H9 (cell line): ENCODE measurements at regions not wholly inside any gene's neighbourhood (a gene's known extent, or its start where the extent isn't known, plus 50 kb on each side); places are given as distances from the start of the nearest gene placed in this dataset.

Experiments
- DNase-seq: peaks from one replicate; pipeline ENCODE4 v3.0.0-alpha.2; 2017
- H2AFZ ChIP-seq: one replicate; pipeline ENCODE4 v1.6.1; 2013; ENCODE audit warnings: mild to moderate bottlenecking, low read length, control low read depth, moderate library complexity
- H2AK5ac ChIP-seq: 2 replicates; pipeline ENCODE4 v1.6.1; 2013; ENCODE audit warnings: low read length, control low read depth, mixed read lengths; ENCODE audit not compliant: insufficient read length
- H2BK120ac ChIP-seq: one replicate; pipeline ENCODE4 v1.6.1; 2013; ENCODE audit warnings: low read depth, mild to moderate bottlenecking, low read length, control low read depth, inconsistent platforms; ENCODE audit not compliant: poor library complexity, severe bottlenecking
- H2BK12ac ChIP-seq: 2 replicates; pipeline ENCODE4 v1.6.1; 2013; ENCODE audit warnings: low read length, control low read depth, mixed read lengths, low read depth; ENCODE audit not compliant: insufficient read length
- H2BK15ac ChIP-seq: 2 replicates; pipeline ENCODE4 v1.6.1; 2013; ENCODE audit warnings: low read depth, low read length, control low read depth
- H2BK20ac ChIP-seq: one replicate; pipeline ENCODE4 v1.6.1; 2013; ENCODE audit warnings: low read depth, mild to moderate bottlenecking, low read length, control low read depth, inconsistent platforms; ENCODE audit not compliant: poor library complexity, severe bottlenecking
- H2BK5ac ChIP-seq: 2 replicates; pipeline ENCODE4 v1.6.1; 2013; ENCODE audit warnings: low read length, control low read depth, mixed read lengths; ENCODE audit not compliant: insufficient read length
- H3K14ac ChIP-seq: 2 replicates; pipeline ENCODE4 v1.6.1; 2013; ENCODE audit warnings: low read length, control low read depth; ENCODE audit not compliant: insufficient read depth
- H3K18ac ChIP-seq: 2 replicates; pipeline ENCODE4 v1.6.1; 2013; ENCODE audit warnings: low read depth, mild to moderate bottlenecking, mixed read lengths, low read length, control low read depth; ENCODE audit not compliant: insufficient read length
- H3K23ac ChIP-seq: 2 replicates; pipeline ENCODE4 v1.6.1; 2013; ENCODE audit warnings: low read length, control low read depth, mixed read lengths, low read depth; ENCODE audit not compliant: insufficient read length
- H3K23me2 ChIP-seq: 2 replicates; pipeline ENCODE4 v1.6.1; 2013; ENCODE audit warnings: low read depth, mild to moderate bottlenecking, mixed read lengths, low read length, control low read depth; ENCODE audit not compliant: insufficient read length, poor library complexity, severe bottlenecking
- H3K27ac ChIP-seq: 2 replicates; pipeline ENCODE4 v1.5.1; 2013; ENCODE audit warnings: low read length, control low read depth, mixed read lengths, low read depth; ENCODE audit not compliant: insufficient read length
- H3K27me3 ChIP-seq: 2 replicates; pipeline ENCODE4 v1.6.1; 2013; ENCODE audit warnings: low read length, control low read depth, inconsistent platforms; ENCODE audit not compliant: insufficient read depth
- H3K4ac ChIP-seq: 2 replicates; pipeline ENCODE4 v1.6.1; 2013; ENCODE audit warnings: low read depth, mild to moderate bottlenecking, control low read depth, inconsistent platforms, low read length, moderate library complexity
- H3K4me1 ChIP-seq: 2 replicates; pipeline ENCODE4 v1.6.1; 2013; ENCODE audit warnings: low read length, control low read depth, inconsistent platforms; ENCODE audit not compliant: insufficient read depth
- H3K4me2 ChIP-seq: 2 replicates; pipeline ENCODE4 v1.6.1; 2013; ENCODE audit warnings: low read length, control low read depth, mixed read lengths; ENCODE audit not compliant: insufficient read length, insufficient read depth
- H3K56ac ChIP-seq: 2 replicates; pipeline ENCODE4 v1.6.1; 2013; ENCODE audit warnings: low read depth, mild to moderate bottlenecking, mixed read lengths, low read length, control low read depth; ENCODE audit not compliant: insufficient read length
- H3K79me1 ChIP-seq: 2 replicates; pipeline ENCODE4 v1.6.1; 2013; ENCODE audit warnings: low read depth, mild to moderate bottlenecking, moderate library complexity, low read length, control low read depth, inconsistent platforms; ENCODE audit not compliant: insufficient read depth, poor library complexity, severe bottlenecking
- H3K79me2 ChIP-seq: 2 replicates; pipeline ENCODE4 v1.6.1; 2013; ENCODE audit warnings: low read length, control low read depth, inconsistent platforms; ENCODE audit not compliant: insufficient read depth
- H3K9ac ChIP-seq: 2 replicates; pipeline ENCODE4 v1.6.1; 2013; ENCODE audit warnings: low read length, control low read depth, mixed read lengths; ENCODE audit not compliant: insufficient read length; ENCODE audit errors: extremely low read depth
- H3K9me3 ChIP-seq: one replicate; pipeline ENCODE4 v1.6.1; 2013; ENCODE audit warnings: low read depth, low read length, inconsistent platforms; ENCODE audit not compliant: control insufficient read depth
- H3T11ph ChIP-seq: one replicate; pipeline ENCODE4 v1.6.1; 2013; ENCODE audit warnings: mild to moderate bottlenecking, low read length, control low read depth, inconsistent platforms
- H4K20me1 ChIP-seq: one replicate; pipeline ENCODE4 v1.6.1; 2013; ENCODE audit not compliant: control insufficient read depth, insufficient read length, insufficient read depth
- H4K5ac ChIP-seq: 2 replicates; pipeline ENCODE4 v1.6.1; 2013; ENCODE audit warnings: low read depth, mild to moderate bottlenecking, mixed read lengths, low read length, control low read depth; ENCODE audit not compliant: insufficient read length
- H4K8ac ChIP-seq: replicated peaks from 2 replicates; pipeline ENCODE4 v1.6.1; 2013; ENCODE audit warnings: low read length, control low read depth, mixed read lengths, low read depth; ENCODE audit not compliant: insufficient read length
- H4K91ac ChIP-seq: 2 replicates; pipeline ENCODE4 v1.6.1; 2013; ENCODE audit warnings: low read depth, mild to moderate bottlenecking, moderate library complexity, mixed read lengths, low read length, control low read depth; ENCODE audit not compliant: insufficient read length
- H3K27ac Mint-ChIP-seq, 3 experiments: 2 replicates in 2 of 3; 3 replicates in 1 of 3; pipeline ENCODE4 v1.8.0; 2020 to 2021; ENCODE audit warnings: mixed read lengths in 3 of 3, mild to moderate bottlenecking in 1 of 3, moderate library complexity in 1 of 3
- H3K27me3 Mint-ChIP-seq: 2 replicates; pipeline ENCODE4 v1.8.0; 2021; ENCODE audit warnings: low read depth, mild to moderate bottlenecking, moderate library complexity, mixed read lengths
- H3K36me3 Mint-ChIP-seq, 3 experiments: 2 replicates in 2 of 3; 3 replicates in 1 of 3; pipeline ENCODE4 v1.8.0; 2020 to 2021; ENCODE audit warnings: low read depth in 3 of 3, mixed read lengths in 3 of 3; ENCODE audit not compliant: insufficient read depth in 1 of 3
- H3K4me1 Mint-ChIP-seq, 2 experiments: 2 replicates each; pipeline ENCODE4 v1.8.0; 2020; ENCODE audit warnings: mixed read lengths in 2 of 2
- H3K4me3 Mint-ChIP-seq, 2 experiments: 2 replicates in 1 of 2; 3 replicates in 1 of 2; pipeline ENCODE4 v1.8.0; 2020 to 2021; ENCODE audit warnings: mild to moderate bottlenecking in 2 of 2, mixed read lengths in 2 of 2, moderate library complexity in 1 of 2
- H3K9me3 Mint-ChIP-seq, 2 experiments: 2 replicates in 1 of 2; 3 replicates in 1 of 2; pipeline ENCODE4 v1.8.0; 2020; ENCODE audit warnings: mild to moderate bottlenecking in 2 of 2, mixed read lengths in 2 of 2, moderate library complexity in 1 of 2
- WGBS: extraction: QIAGEN DNeasy Blood & Tissue Kit; methylation state at CpG from one replicate; pipeline ENCODE4 v1.1.7; 2013; ENCODE audit warnings: missing lambda C conversion rate, low lambda C conversion rate, mixed read lengths; ENCODE audit not compliant: insufficient read length; ENCODE audit errors: extremely low coverage; 5-methylcytosine and 5-hydroxymethylcytosine counted together
- TF ChIP-seq, protein P1 (sequence below): fragments of 200-600 bp; sonication (generic); conservative IDR thresholded peaks from 3 replicates; pipeline ENCODE4 v1.8.0; 2021; ENCODE audit warnings: antibody characterized with exemption, mild to moderate bottlenecking

DNA sequence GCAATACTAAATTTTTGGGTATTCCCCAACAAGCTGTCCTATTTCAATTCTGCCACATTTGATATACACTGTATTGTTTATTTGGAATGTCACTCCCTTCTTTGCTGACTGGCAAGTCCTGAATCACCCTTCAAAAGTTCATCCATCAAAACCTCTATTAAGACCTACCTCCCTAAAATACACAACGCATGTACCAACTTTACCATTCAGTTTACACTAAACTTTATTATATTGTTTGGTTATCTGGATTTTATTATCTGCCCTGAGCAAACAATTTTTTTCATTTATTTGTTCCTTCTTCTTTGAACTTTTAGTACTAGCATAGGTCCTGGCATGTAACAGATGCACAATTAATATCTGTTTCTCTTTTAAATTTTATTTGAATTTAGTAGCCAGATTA lies 958.2 kb upstream of the ADGRB3 start:
- Histone ChIP-seq H4K20me1 (no peaks in the 10 kb centered on the region), H2BK5ac (no peak overlapping the region), H2BK15ac (no peak overlapping the region), H2BK12ac (no peak overlapping the region), H3K4me2 (no peak overlapping the region), H4K8ac (no peak overlapping the region), H2BK20ac (no peak overlapping the region), H3K56ac (no peak overlapping the region), H4K5ac (no peak overlapping the region), H3K79me2 (no peaks in the 10 kb centered on the region), H3K18ac (no peak overlapping the region), H3T11ph (no peak overlapping the region), H2BK120ac (no peak overlapping the region), H3K4ac (no peak overlapping the region), H3K9me3 (peaks cover 19% of the 10 kb centered on the region), H3K27me3 (no peaks in the 10 kb centered on the region), H3K23me2 (no peaks in the 10 kb centered on the region), H3K14ac (no peak overlapping the region), H2AFZ (no peak overlapping the region), H3K9ac (no peak overlapping the region), H3K4me1 (no peaks in the 10 kb centered on the region), H2AK5ac (no peak overlapping the region), H3K23ac (no peak overlapping the region), H3K79me1 (no peaks in the 10 kb centered on the region), H4K91ac (no peak overlapping the region), H3K27ac (no peak overlapping the region)
- Mint-ChIP-seq H3K27me3 (no peaks in the 10 kb centered on the region), H3K4me3 (no peak overlapping the region), H3K27ac (no peak overlapping the region), H3K36me3 (peaks cover 5 to 39% (median 18%) of the 10 kb centered on the region in 3 experiments), H3K9me3 (peaks cover 34 to 41% of the 10 kb centered on the region in 2 experiments), H3K4me1 (no peaks in the 10 kb centered on the region)
- TF ChIP-seq, protein P1, sequence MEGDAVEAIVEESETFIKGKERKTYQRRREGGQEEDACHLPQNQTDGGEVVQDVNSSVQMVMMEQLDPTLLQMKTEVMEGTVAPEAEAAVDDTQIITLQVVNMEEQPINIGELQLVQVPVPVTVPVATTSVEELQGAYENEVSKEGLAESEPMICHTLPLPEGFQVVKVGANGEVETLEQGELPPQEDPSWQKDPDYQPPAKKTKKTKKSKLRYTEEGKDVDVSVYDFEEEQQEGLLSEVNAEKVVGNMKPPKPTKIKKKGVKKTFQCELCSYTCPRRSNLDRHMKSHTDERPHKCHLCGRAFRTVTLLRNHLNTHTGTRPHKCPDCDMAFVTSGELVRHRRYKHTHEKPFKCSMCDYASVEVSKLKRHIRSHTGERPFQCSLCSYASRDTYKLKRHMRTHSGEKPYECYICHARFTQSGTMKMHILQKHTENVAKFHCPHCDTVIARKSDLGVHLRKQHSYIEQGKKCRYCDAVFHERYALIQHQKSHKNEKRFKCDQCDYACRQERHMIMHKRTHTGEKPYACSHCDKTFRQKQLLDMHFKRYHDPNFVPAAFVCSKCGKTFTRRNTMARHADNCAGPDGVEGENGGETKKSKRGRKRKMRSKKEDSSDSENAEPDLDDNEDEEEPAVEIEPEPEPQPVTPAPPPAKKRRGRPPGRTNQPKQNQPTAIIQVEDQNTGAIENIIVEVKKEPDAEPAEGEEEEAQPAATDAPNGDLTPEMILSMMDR: no peak
- DNase-seq: no peak
- no CpG with 5 or more reads among the region's 1 CpG for WGBS
